MM.1S (cell line): ENCODE measurements at regions not wholly inside any gene's neighbourhood (a gene's known extent, or its start where the extent isn't known, plus 50 kb on each side); places are given as distances from the start of the nearest gene placed in this dataset.

Source experiments
- EZH2 ChIP-seq: fragments of 300-600 bp; sonication (generic); optimal IDR thresholded peaks from 2 replicates; pipeline ENCODE3; 2017; ENCODE audit warnings: low read depth, mild to moderate bottlenecking, antibody characterized with exemption, low read length, mixed read lengths
- EZH2phosphoT487 ChIP-seq: fragments of 300-600 bp; sonication (generic); IDR thresholded peaks from 2 replicates; pipeline ENCODE4 v1.6.1; 2018; ENCODE audit warnings: antibody characterized with exemption, low read length
- TF ChIP-seq, protein P1 (sequence below): fragments of 300-600 bp; sonication (generic); IDR thresholded peaks from 2 replicates; pipeline ENCODE4 v1.5.1; 2016; ENCODE audit warnings: antibody characterized with exemption, low read length, mixed read lengths

GRCh38 chr7:35384761-35385700 is 131.1 kb upstream of the TBX20 start:
- TF ChIP-seq, protein P1, sequence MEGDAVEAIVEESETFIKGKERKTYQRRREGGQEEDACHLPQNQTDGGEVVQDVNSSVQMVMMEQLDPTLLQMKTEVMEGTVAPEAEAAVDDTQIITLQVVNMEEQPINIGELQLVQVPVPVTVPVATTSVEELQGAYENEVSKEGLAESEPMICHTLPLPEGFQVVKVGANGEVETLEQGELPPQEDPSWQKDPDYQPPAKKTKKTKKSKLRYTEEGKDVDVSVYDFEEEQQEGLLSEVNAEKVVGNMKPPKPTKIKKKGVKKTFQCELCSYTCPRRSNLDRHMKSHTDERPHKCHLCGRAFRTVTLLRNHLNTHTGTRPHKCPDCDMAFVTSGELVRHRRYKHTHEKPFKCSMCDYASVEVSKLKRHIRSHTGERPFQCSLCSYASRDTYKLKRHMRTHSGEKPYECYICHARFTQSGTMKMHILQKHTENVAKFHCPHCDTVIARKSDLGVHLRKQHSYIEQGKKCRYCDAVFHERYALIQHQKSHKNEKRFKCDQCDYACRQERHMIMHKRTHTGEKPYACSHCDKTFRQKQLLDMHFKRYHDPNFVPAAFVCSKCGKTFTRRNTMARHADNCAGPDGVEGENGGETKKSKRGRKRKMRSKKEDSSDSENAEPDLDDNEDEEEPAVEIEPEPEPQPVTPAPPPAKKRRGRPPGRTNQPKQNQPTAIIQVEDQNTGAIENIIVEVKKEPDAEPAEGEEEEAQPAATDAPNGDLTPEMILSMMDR = no peak
- TF ChIP-seq EZH2 (no peak), EZH2phosphoT487 (no peak)
